RWPE2 (cell line): ENCODE measurements at regions not wholly inside any gene's neighbourhood (a gene's known extent, or its start where the extent isn't known, plus 50 kb on each side); places are given as distances from the start of the nearest gene placed in this dataset.
A peak's percentile ranks its signal among the peaks of the same experiment; 100 is the strongest.

Source experiments
- ATAC-seq: fragments of 200-7000 bp; cut with Tn5 transposase; 3 replicates; pipeline ENCODE4 v1.9.1; 2021; ENCODE audit warnings: low read depth
- DNase-seq: peaks from one replicate; pipeline ENCODE4 v3.0.0-alpha.2; 2020; ENCODE audit warnings: low spot score
- H3K27ac ChIP-seq: fragments of 450-650 bp; 2 replicates; pipeline ENCODE4 v1.5.1; 2017; ENCODE audit warnings: mild to moderate bottlenecking; ENCODE audit not compliant: poor library complexity, severe bottlenecking
- H3K27me3 ChIP-seq: fragments of 250-450 bp; sonication (Bioruptor Pico); 2 replicates; pipeline ENCODE4 v1.5.1; 2021; ENCODE audit warnings: mild to moderate bottlenecking, moderate library complexity; ENCODE audit not compliant: insufficient read depth, poor library complexity, severe bottlenecking
- H3K36me3 ChIP-seq: fragments of 250-450 bp; sonication (Bioruptor Pico); 2 replicates; pipeline ENCODE4 v1.5.1; 2020; ENCODE audit warnings: low read depth, mild to moderate bottlenecking, moderate library complexity
- H3K4me1 ChIP-seq: fragments of 250-450 bp; sonication (Bioruptor Pico); 2 replicates; pipeline ENCODE4 v1.5.1; 2021; ENCODE audit warnings: mild to moderate bottlenecking, moderate library complexity; ENCODE audit not compliant: insufficient read depth, poor library complexity, severe bottlenecking
- H3K4me3 ChIP-seq: fragments of 250-450 bp; sonication (Bioruptor Pico); 2 replicates; pipeline ENCODE4 v1.5.1; 2021; ENCODE audit warnings: mild to moderate bottlenecking, moderate library complexity; ENCODE audit not compliant: severe bottlenecking
- H3K9me3 ChIP-seq: fragments of 250-450 bp; sonication (Bioruptor Pico); 2 replicates; pipeline ENCODE4 v1.5.1; 2021; ENCODE audit warnings: mild to moderate bottlenecking, moderate library complexity; ENCODE audit not compliant: severe bottlenecking
- TF ChIP-seq, protein P1 (sequence below): fragments of 450-650 bp; IDR thresholded peaks from one replicate; pipeline ENCODE4 v1.5.1; 2017; ENCODE audit warnings: mild to moderate bottlenecking, moderate library complexity; ENCODE audit not compliant: poor library complexity, severe bottlenecking

DNA sequence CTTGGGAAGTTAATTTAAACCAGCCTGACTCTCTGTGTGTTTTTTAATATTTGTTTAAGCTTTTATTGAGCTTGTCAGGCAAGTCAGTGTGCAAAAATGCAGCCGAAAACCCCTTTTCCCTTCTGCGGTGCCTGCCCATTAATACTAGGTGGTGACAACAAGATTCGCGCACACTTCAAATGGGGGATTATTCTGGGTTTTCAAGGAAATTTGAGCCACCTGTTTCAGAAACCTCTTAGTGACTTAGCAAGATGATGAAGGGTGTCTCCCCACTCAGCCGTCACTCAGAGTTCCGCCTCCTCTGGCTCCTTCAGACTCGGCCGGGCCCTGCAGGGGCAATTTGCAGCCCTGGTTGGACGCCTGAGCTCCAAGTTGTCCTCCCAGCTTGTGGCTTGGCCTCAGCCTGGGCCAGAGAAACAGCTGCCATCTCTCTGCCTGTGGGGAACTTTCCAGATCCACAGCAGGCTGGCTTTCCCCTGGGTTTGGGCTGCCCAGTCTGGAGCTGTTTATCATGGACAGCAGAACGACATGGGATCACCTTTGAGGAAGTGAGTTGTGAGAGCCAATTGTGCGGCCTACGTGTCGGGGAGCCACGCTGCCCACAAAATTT, 75.9 kb downstream of the SPRY4 start:
- DNase-seq (no peak), ATAC-seq (no peak)
- no peak overlapping the region for H3K27ac ChIP-seq
- TF ChIP-seq, protein P1, sequence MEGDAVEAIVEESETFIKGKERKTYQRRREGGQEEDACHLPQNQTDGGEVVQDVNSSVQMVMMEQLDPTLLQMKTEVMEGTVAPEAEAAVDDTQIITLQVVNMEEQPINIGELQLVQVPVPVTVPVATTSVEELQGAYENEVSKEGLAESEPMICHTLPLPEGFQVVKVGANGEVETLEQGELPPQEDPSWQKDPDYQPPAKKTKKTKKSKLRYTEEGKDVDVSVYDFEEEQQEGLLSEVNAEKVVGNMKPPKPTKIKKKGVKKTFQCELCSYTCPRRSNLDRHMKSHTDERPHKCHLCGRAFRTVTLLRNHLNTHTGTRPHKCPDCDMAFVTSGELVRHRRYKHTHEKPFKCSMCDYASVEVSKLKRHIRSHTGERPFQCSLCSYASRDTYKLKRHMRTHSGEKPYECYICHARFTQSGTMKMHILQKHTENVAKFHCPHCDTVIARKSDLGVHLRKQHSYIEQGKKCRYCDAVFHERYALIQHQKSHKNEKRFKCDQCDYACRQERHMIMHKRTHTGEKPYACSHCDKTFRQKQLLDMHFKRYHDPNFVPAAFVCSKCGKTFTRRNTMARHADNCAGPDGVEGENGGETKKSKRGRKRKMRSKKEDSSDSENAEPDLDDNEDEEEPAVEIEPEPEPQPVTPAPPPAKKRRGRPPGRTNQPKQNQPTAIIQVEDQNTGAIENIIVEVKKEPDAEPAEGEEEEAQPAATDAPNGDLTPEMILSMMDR: no peak
- no peak overlapping the region for H3K4me3 ChIP-seq
- no peaks in the 10 kb centered on the region for H3K27me3 ChIP-seq
- no peaks in the 10 kb centered on the region for H3K36me3 ChIP-seq
- H3K4me1 ChIP-seq: peaks cover 14% of the 10 kb centered on the region
- H3K9me3 ChIP-seq: no peaks in the 10 kb centered on the region

DNA sequence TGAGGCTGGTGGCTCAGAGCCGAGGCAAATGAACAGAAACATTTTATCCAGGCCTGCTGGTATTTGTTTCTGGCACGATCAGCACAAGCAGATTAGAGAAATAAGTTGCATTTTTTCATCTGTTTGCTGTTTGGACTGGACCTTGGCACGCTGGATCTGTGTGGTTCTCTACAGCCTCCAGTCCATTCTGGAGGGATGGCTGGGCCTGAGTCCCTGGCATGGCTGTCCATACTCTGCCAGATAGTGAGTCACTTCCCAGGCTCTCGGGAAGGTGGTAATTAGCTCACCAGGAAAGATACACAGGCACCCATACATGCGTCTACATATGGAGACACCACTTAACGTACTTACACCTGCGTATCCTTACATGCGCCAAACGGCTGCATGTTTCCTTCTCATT, 78.6 kb downstream of the SPRY4 start:
- H3K27me3 ChIP-seq: no peaks in the 10 kb centered on the region
- peaks cover 10% of the 10 kb centered on the region for H3K4me1 ChIP-seq
- TF ChIP-seq, protein P1: no peak
- ATAC-seq (peak; percentile 90), DNase-seq (no peak)
- no peak overlapping the region for H3K27ac ChIP-seq
- H3K36me3 ChIP-seq: no peaks in the 10 kb centered on the region
- H3K4me3 ChIP-seq: no peak overlapping the region
- H3K9me3 ChIP-seq: no peaks in the 10 kb centered on the region

DNA sequence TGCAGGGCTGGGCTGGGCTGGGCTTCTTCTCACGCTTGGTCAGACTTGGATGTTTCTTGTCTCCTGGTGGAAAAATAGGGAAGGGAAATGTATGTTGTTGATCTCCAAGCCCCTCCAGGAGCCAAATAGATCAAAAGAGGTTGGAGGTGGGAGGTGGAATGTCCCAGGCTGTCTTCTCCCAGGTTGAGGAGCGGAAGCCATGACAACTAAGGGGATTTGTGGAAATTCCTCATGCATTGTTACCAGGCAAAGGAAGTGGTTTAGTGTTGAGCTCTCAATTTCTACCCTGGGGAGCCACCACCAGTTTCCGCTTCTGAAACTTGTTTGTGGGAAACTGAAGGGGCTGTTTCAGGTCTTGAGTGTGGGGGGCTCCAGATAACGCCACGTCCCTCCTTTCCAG, 79.0 kb downstream of the SPRY4 start:
- H3K27me3 ChIP-seq: no peaks in the 10 kb centered on the region
- peaks cover 5% of the 10 kb centered on the region for H3K4me1 ChIP-seq
- ATAC-seq: no peak
- H3K36me3 ChIP-seq: no peaks in the 10 kb centered on the region
- DNase-seq: no peak
- TF ChIP-seq, protein P1: no peak
- H3K27ac ChIP-seq: no peak overlapping the region
- H3K9me3 ChIP-seq: no peaks in the 10 kb centered on the region
- H3K4me3 ChIP-seq: no peak overlapping the region

DNA sequence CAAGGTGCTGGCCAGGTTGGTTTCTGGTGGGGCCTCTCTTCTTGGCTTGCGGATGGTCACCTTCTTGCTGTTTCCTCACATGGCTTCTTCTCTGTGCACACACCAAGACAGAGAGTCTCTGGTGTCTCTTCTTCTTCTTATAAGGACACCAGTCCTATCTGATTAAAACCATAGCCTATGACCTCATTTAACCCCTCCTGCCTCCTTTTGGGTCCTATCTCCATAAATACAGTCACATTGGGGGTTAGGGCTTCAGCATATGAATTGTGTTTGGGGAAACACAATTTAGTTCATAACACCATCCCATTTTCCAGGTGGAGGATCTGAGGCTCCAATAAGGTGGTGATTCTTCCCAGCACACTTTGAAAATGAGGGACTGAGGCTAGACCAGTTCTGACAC, 80.4 kb downstream of the SPRY4 start:
- H3K27me3 ChIP-seq: no peaks in the 10 kb centered on the region
- peaks cover 5% of the 10 kb centered on the region for H3K4me1 ChIP-seq
- H3K27ac ChIP-seq: no peak overlapping the region
- H3K4me3 ChIP-seq: no peak overlapping the region
- DNase-seq (no peak), ATAC-seq (no peak)
- TF ChIP-seq, protein P1: no peak
- H3K36me3 ChIP-seq: no peaks in the 10 kb centered on the region
- H3K9me3 ChIP-seq: no peaks in the 10 kb centered on the region

DNA sequence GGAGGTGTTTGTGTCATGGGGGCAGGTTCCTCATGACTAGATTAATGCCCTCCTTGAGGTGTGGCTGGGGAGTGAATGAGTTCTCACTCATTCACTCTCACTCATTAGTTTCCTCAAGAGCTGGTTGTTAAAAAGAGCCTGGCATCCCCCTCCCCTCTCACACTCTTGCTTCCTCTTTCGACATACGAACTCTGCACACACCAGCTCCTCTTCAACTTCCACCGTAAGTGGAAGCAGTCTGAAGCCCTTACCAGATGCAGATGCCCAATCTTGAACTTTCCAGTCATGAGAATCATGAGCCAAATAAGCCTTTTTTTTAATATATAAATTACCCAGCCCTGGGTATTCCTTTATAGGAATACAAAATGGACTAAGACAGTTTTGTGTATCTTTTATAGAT, 82.5 kb downstream of the SPRY4 start:
- H3K27me3 ChIP-seq: no peaks in the 10 kb centered on the region
- ATAC-seq (no peak), DNase-seq (no peak)
- no peaks in the 10 kb centered on the region for H3K36me3 ChIP-seq
- TF ChIP-seq, protein P1: no peak
- H3K9me3 ChIP-seq: no peaks in the 10 kb centered on the region
- H3K4me1 ChIP-seq: peaks cover 9% of the 10 kb centered on the region
- H3K4me3 ChIP-seq: no peak overlapping the region
- H3K27ac ChIP-seq: no peak overlapping the region
